ENCODE measurements at regions not wholly inside any gene's neighbourhood (a gene's known extent, or its start where the extent isn't known, plus 50 kb on each side); places are given as distances from the start of the nearest gene placed in this dataset.

DNA sequence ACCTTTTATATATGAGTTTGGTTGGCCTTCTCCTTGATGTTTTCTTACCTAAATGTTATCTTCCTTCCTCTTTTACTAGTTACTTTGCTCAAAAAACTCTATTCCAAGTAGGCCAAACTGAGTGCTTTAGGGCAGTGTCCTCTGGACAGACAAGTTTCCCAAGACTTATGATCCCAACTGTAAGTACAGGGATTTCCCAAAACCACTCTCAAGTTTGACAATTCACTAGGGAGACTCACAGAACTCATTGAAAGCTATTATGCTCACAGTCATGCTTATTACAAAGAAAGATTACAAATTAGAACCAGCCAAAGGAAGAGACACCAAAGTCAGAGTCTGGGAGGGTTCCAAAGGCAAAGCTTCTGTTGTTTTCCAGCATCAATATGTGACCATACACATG lies 534.2 kb upstream of the ALCAM start:
- TF ChIP-seq, protein P1, sequence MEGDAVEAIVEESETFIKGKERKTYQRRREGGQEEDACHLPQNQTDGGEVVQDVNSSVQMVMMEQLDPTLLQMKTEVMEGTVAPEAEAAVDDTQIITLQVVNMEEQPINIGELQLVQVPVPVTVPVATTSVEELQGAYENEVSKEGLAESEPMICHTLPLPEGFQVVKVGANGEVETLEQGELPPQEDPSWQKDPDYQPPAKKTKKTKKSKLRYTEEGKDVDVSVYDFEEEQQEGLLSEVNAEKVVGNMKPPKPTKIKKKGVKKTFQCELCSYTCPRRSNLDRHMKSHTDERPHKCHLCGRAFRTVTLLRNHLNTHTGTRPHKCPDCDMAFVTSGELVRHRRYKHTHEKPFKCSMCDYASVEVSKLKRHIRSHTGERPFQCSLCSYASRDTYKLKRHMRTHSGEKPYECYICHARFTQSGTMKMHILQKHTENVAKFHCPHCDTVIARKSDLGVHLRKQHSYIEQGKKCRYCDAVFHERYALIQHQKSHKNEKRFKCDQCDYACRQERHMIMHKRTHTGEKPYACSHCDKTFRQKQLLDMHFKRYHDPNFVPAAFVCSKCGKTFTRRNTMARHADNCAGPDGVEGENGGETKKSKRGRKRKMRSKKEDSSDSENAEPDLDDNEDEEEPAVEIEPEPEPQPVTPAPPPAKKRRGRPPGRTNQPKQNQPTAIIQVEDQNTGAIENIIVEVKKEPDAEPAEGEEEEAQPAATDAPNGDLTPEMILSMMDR (IDR thresholded peaks at IDR 0.05), result no peak
- no peak for TF ChIP-seq POLR2A (IDR thresholded peaks at IDR 0.05)
